Left lung (tissue), 4 donors: ENCODE measurements at regions not wholly inside any gene's neighbourhood (a gene's known extent, or its start where the extent isn't known, plus 50 kb on each side); places are given as distances from the start of the nearest gene placed in this dataset.
"Not testable (repeated sequence)": the region's sequence is repeated elsewhere in the genome, so short reads cannot be mapped to it uniquely, and the experiment has no call there.

Source experiments
- ATAC-seq: fragments of 200-7000 bp; cut with Tn5 transposase; one replicate; pipeline ENCODE4 v1.9.1; 2020; ENCODE audit warnings: moderate library complexity
- DNase-seq, 4 donors: peaks; one replicate each; pipeline ENCODE4 v3.0.0-alpha.2; 2013 to 2020
- H3K27ac ChIP-seq, 2 donors: fragments of 200-600 bp; sonication (generic) in 1 of 2; one replicate each; pipeline versions ENCODE4 v1.5.0 to v1.8.0; 2020 to 2021
- H3K27me3 ChIP-seq, 2 donors: fragments of 200-600 bp; sonication (generic) in 1 of 2; one replicate each; pipeline versions ENCODE4 v1.5.0 to v1.8.0; 2020 to 2021
- H3K36me3 ChIP-seq, 2 donors: fragments of 200-600 bp; sonication (generic) in 1 of 2; one replicate each; pipeline versions ENCODE4 v1.5.0 to v1.8.0; 2020 to 2021
- H3K4me1 ChIP-seq, 2 donors: fragments of 200-600 bp; one replicate each; pipeline ENCODE4 v1.8.0; 2021
- H3K4me3 ChIP-seq, 2 donors: fragments of 200-600 bp; sonication (generic) in 1 of 2; one replicate each; pipeline versions ENCODE4 v1.5.0 to v1.8.0; 2020 to 2021; ENCODE audit warnings: mild to moderate bottlenecking in 1 of 2
- H3K9me3 ChIP-seq, 2 donors: fragments of 200-600 bp; sonication (generic) in 1 of 2; one replicate each; pipeline versions ENCODE4 v1.5.0 to v1.8.0; 2020 to 2021
- CTCF ChIP-seq, 2 donors: fragments of 200-600 bp; sonication (generic) in 1 of 2; IDR thresholded peaks; one replicate each; pipeline versions ENCODE4 v1.5.0 to v1.8.0; 2021; ENCODE audit warnings: antibody characterized with exemption in 2 of 2
- intact Hi-C, 2 donors: fragments of 100-400 bp; cut with DNase I; formaldehyde crosslinking; loops; one replicate each; pipeline versions ENCODE4 v1.11.2 to v1.14.2; 2022
- donor health status: DM: no; HTN: yes; CAD: no.
- donor health status: DM: no; HTN: no; CAD: no.

- no peak for TF ChIP-seq CTCF (IDR thresholded peaks at IDR 0.05)
- no peaks in the 10 kb centered on the region for H3K27me3 ChIP-seq
- intact Hi-C loops: no loop called here
- H3K36me3 ChIP-seq: no peaks in the 10 kb centered on the region
- no peak overlapping the region for H3K4me3 ChIP-seq
- H3K4me1 ChIP-seq: peaks cover 0 to 12% of the 10 kb centered on the region in 2 donors
- H3K9me3 ChIP-seq: no peaks in the 10 kb centered on the region
- H3K27ac ChIP-seq: no peak overlapping the region
- ATAC-seq: no peak
- no peak for DNase-seq
These were observed 56.7 kb downstream of the KCNC4 start for GRCh38 chr1:110266834-110267233.

GRCh38 chr1:110267260-110267659 is 57.1 kb downstream of the KCNC4 start:
- intact Hi-C loops: no loop called here
- Histone ChIP-seq H3K4me1 (peaks cover 0 to 10% of the 10 kb centered on the region in 2 donors), H3K27me3 (no peaks in the 10 kb centered on the region), H3K27ac (no peak overlapping the region), H3K4me3 (no peak overlapping the region), H3K9me3 (no peaks in the 10 kb centered on the region), H3K36me3 (no peaks in the 10 kb centered on the region)
- ATAC-seq: no peak
- TF ChIP-seq CTCF (IDR thresholded peaks at IDR 0.05): no peak
- no peak for DNase-seq

GRCh38 chr1:110272045-110272444 is 61.9 kb downstream of the KCNC4 start:
- Histone ChIP-seq H3K27me3 (no peaks in the 10 kb centered on the region), H3K36me3 (no peaks in the 10 kb centered on the region), H3K4me1 (peaks cover 0 to 5% of the 10 kb centered on the region in 2 donors), H3K9me3 (peaks cover 0 to 2% of the 10 kb centered on the region in 2 donors), H3K27ac (no peak overlapping the region), H3K4me3 (no peak overlapping the region)
- TF ChIP-seq CTCF (IDR thresholded peaks at IDR 0.05): no peak
- no peak for DNase-seq
- intact Hi-C loops: no loop called here
- no peak for ATAC-seq

- DNase-seq, H3K4me3 ChIP-seq, H3K4me1 ChIP-seq, H3K27ac ChIP-seq, H3K27me3 ChIP-seq, H3K36me3 ChIP-seq, intact Hi-C loops, ATAC-seq, H3K9me3 ChIP-seq: not testable (repeated sequence)
These were observed 63.7 kb downstream of the KCNC4 start for GRCh38 chr1:110273832-110274231.

- intact Hi-C loops: no loop called here
- Histone ChIP-seq H3K9me3 (no peaks in the 10 kb centered on the region), H3K27me3 (no peaks in the 10 kb centered on the region), H3K4me3 (no peak overlapping the region), H3K36me3 (no peaks in the 10 kb centered on the region), H3K4me1 (no peaks in the 10 kb centered on the region), H3K27ac (no peak overlapping the region)
- DNase-seq: no peak
- ATAC-seq: no peak
- no peak for TF ChIP-seq CTCF (IDR thresholded peaks at IDR 0.05)
These were observed 59.1 kb upstream of the RBM15 start for GRCh38 chr1:110280126-110280525.

GRCh38 chr1:110280804-110281203 is 58.4 kb upstream of the RBM15 start:
- no peaks in the 10 kb centered on the region for H3K27me3 ChIP-seq
- intact Hi-C loops: no loop called here
- DNase-seq: no peak

More at GRCh38 chr1:110280804-110281203, 58.4 kb upstream of the RBM15 start:
- no peak for ATAC-seq
- Histone ChIP-seq H3K36me3 (no peaks in the 10 kb centered on the region), H3K27ac (no peak overlapping the region), H3K9me3 (no peaks in the 10 kb centered on the region), H3K4me3 (no peak overlapping the region), H3K4me1 (no peaks in the 10 kb centered on the region)
- no peak for TF ChIP-seq CTCF (IDR thresholded peaks at IDR 0.05)
